ENCODE measurements at regions not wholly inside any gene's neighbourhood (a gene's known extent, or its start where the extent isn't known, plus 50 kb on each side); places are given as distances from the start of the nearest gene placed in this dataset.

DNA sequence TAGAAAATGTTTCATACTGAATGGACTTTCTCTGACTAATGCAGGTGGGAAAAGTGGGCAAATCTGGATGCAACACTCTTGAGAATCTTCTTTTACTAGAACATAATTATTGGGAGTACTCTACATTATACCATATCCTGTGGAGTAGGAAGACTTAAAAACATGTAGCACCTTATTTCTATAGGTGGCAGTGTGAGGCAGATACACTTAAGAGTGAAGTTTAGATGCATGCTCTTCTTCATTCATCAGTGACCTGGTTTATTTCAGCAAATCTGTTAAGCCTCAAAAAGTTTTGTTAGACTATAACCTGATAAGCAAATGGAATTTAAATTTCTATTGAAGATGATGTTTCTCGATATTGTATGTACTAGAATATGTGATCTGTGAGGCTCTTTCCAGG, 1087.1 kb upstream of the LRRN3 start:
- Histone ChIP-seq H3K4me1 (no peaks in the 10 kb centered on the region), H3K4me3 (no peak overlapping the region), H3K36me3 (no peaks in the 10 kb centered on the region), H3K27me3 (no peaks in the 10 kb centered on the region), H3K9me3 (no peaks in the 10 kb centered on the region), H3K27ac (no peak overlapping the region)
- TF ChIP-seq POLR2AphosphoS5 (IDR thresholded peaks at IDR 0.05; ENCODE audit: insufficient read depth in 1 of 2, low read depth in 1 of 2) (no peak), CTCF (IDR thresholded peaks at IDR 0.05) (no peak), POLR2A (IDR thresholded peaks at IDR 0.05) (no peak)
- DNase-seq (ENCODE audit: extremely low spot score in 2 of 2) = no peak
- intact Hi-C loops (cut with DNase I) = no loop called here

- H3K4me1 ChIP-seq = no peaks in the 10 kb centered on the region
- no peak for DNase-seq (ENCODE audit: extremely low spot score in 2 of 2)
- TF ChIP-seq POLR2A (IDR thresholded peaks at IDR 0.05) = no peak
- TF ChIP-seq POLR2AphosphoS5 (IDR thresholded peaks at IDR 0.05; ENCODE audit: insufficient read depth in 1 of 2, low read depth in 1 of 2) = no peak
- no peak for TF ChIP-seq CTCF (IDR thresholded peaks at IDR 0.05)
- H3K4me3 ChIP-seq = no peak overlapping the region
- no peak overlapping the region for H3K27ac ChIP-seq
- no peaks in the 10 kb centered on the region for H3K36me3 ChIP-seq
- intact Hi-C loops (cut with DNase I) = no loop called here
- H3K9me3 ChIP-seq = no peaks in the 10 kb centered on the region
- no peaks in the 10 kb centered on the region for H3K27me3 ChIP-seq
Measured at GRCh38 chr7:110007320-110008063, 1083.4 kb upstream of the LRRN3 start.

DNA sequence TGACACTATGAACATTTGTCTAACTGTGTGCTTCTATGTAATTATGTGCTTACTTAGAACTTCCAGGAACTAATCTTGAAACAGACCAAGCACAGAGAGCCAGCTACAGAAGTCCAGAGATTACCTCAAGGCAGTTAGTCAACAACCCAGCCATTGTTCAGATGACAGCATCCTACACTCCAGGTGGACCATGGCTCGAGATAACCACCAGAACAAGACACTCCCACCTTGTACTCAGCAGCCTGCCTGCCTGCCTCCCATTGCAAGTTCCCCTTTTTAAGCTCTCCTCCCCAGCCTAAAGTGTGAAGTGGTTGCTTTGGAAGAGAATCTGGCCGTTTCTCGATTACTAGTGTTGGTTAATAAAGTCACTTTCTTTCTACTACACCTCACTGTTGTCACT, 1080.6 kb upstream of the LRRN3 start:
- H3K9me3 ChIP-seq = no peaks in the 10 kb centered on the region
- H3K27ac ChIP-seq = no peak overlapping the region
- no peaks in the 10 kb centered on the region for H3K27me3 ChIP-seq
- H3K36me3 ChIP-seq = no peaks in the 10 kb centered on the region
- DNase-seq (ENCODE audit: extremely low spot score in 2 of 2) = no peak
- H3K4me1 ChIP-seq = no peaks in the 10 kb centered on the region
- H3K4me3 ChIP-seq = no peak overlapping the region
- TF ChIP-seq CTCF (IDR thresholded peaks at IDR 0.05) = no peak
- no peak for TF ChIP-seq POLR2A (IDR thresholded peaks at IDR 0.05)
- TF ChIP-seq POLR2AphosphoS5 (IDR thresholded peaks at IDR 0.05; ENCODE audit: insufficient read depth in 1 of 2, low read depth in 1 of 2) = no peak
- intact Hi-C loops (cut with DNase I) = no loop called here

DNA sequence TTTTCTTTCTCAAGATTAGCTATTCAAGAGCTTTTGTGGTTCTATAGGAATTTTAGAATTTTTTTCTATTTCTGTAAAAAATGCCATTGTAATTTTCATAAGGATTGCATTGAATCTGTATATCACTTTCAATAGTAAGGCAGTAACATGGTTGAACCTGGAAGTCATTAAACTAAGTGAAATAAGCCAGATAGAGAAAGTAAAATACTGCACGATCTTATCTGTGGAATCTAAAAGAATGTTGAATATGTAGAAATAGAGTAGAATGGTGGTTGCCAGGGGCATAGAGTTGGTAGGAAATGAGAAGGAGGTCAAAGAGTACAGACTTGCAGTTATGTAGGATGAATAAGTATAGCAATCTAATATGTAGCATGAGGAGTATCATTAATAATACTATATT, 1073.5 kb upstream of the LRRN3 start:
- no peaks in the 10 kb centered on the region for H3K27me3 ChIP-seq
- intact Hi-C loops (cut with DNase I) = no loop called here
- H3K4me3 ChIP-seq = no peak overlapping the region
- no peak overlapping the region for H3K27ac ChIP-seq
- H3K9me3 ChIP-seq = no peaks in the 10 kb centered on the region
- H3K36me3 ChIP-seq = no peaks in the 10 kb centered on the region
- no peak for TF ChIP-seq POLR2AphosphoS5 (IDR thresholded peaks at IDR 0.05; ENCODE audit: insufficient read depth in 1 of 2, low read depth in 1 of 2)
- TF ChIP-seq CTCF (IDR thresholded peaks at IDR 0.05) = no peak
- TF ChIP-seq POLR2A (IDR thresholded peaks at IDR 0.05) = no peak
- no peaks in the 10 kb centered on the region for H3K4me1 ChIP-seq
- no peak for DNase-seq (ENCODE audit: extremely low spot score in 2 of 2)

DNA sequence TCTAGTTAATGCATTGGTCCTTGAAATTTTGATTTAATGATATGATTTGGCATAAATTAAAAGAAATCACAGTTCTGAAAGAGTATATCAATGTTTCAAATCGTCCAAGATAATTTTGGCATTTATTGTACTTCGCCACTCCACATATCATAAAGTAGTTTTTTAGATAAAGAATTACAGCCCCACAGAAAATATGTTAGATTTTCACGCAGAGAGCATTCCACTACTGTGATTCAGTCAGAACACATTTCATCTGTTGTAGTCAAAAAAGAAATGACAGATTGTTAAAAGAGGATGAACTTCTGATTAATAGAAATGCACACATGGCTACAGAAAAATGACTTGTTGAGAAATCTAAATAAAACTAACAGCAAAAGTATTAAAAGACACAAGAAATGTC, 1063.5 kb upstream of the LRRN3 start:
- DNase-seq (ENCODE audit: extremely low spot score in 2 of 2) = no peak
- no peaks in the 10 kb centered on the region for H3K36me3 ChIP-seq
- no peak overlapping the region for H3K27ac ChIP-seq
- TF ChIP-seq POLR2A (IDR thresholded peaks at IDR 0.05) (no peak), CTCF (IDR thresholded peaks at IDR 0.05) (no peak), POLR2AphosphoS5 (IDR thresholded peaks at IDR 0.05; ENCODE audit: insufficient read depth in 1 of 2, low read depth in 1 of 2) (no peak)
- H3K9me3 ChIP-seq = no peaks in the 10 kb centered on the region
- H3K4me1 ChIP-seq = no peaks in the 10 kb centered on the region
- H3K27me3 ChIP-seq = no peaks in the 10 kb centered on the region
- H3K4me3 ChIP-seq = no peak overlapping the region
- intact Hi-C loops (cut with DNase I) = no loop called here
